H1 (cell line): ENCODE measurements at regions not wholly inside any gene's neighbourhood (a gene's known extent, or its start where the extent isn't known, plus 50 kb on each side); places are given as distances from the start of the nearest gene placed in this dataset.

Experiments
- CTCF ChIA-PET: fragments of 300-600 bp; sonication (Branson Sonifier 250); formaldehyde crosslinking; loops from one replicate; lab custom pipeline; 2021; ENCODE audit not compliant: partially characterized antibody; lab: Charles Lee
- POLR2A ChIA-PET: fragments of 300-600 bp; sonication (Branson Sonifier 250); formaldehyde crosslinking; loops from one replicate; lab custom pipeline; 2021; ENCODE audit warnings: inconsistent platforms; ENCODE audit not compliant: partially characterized antibody; lab: Charles Lee
- DNase-seq, 2 experiments: peaks; one replicate each; pipeline versions ENCODE4 v3.0.0 to v3.0.0-alpha.2; 2010 to 2022; ENCODE audit warnings: low spot score in 2 of 2, low read depth in 1 of 2, mixed read lengths in 1 of 2
- FAIRE-seq: peaks from 2 replicates; lab custom pipeline; 2011; peaks lifted over from hg19 to GRCh38; lab: Jason Lieb, UNC
- H2AFZ ChIP-seq: 2 replicates; pipeline ENCODE4 v1.8.1; 2012; ENCODE audit warnings: low read length, inconsistent platforms
- H2AK5ac ChIP-seq: 2 replicates; pipeline ENCODE4 v1.6.1; 2013; ENCODE audit warnings: low read depth, low read length
- H2BK120ac ChIP-seq: replicated peaks from 2 replicates; pipeline ENCODE3; 2013; ENCODE audit warnings: low read depth, low read length, inconsistent platforms
- H2BK12ac ChIP-seq: 2 replicates; pipeline ENCODE4 v1.6.1; 2013; ENCODE audit warnings: low read depth, low read length
- H2BK15ac ChIP-seq: 2 replicates; pipeline ENCODE4 v1.6.1; 2013; ENCODE audit warnings: low read length
- H2BK20ac ChIP-seq: 2 replicates; pipeline ENCODE4 v1.6.1; 2013; ENCODE audit warnings: low read length
- H2BK5ac ChIP-seq: 2 replicates; pipeline ENCODE4 v1.6.1; 2013; ENCODE audit warnings: low read depth, low read length
- H3K14ac ChIP-seq: 2 replicates; pipeline ENCODE4 v1.6.1; 2013; ENCODE audit warnings: inconsistent platforms; ENCODE audit not compliant: insufficient read length
- H3K18ac ChIP-seq: 2 replicates; pipeline ENCODE4 v1.6.1; 2013; ENCODE audit warnings: low read length; ENCODE audit errors: extremely low read depth
- H3K23ac ChIP-seq: 2 replicates; pipeline ENCODE4 v1.6.1; 2013; ENCODE audit warnings: inconsistent platforms; ENCODE audit not compliant: insufficient read length
- H3K23me2 ChIP-seq: 2 replicates; pipeline ENCODE4 v1.6.1; 2013; ENCODE audit warnings: low read depth, low read length
- H3K27ac ChIP-seq: 2 replicates; pipeline ENCODE4 v1.6.1; 2011; ENCODE audit warnings: low read depth, low read length, inconsistent platforms
- H3K27me3 ChIP-seq, 4 experiments: replicated peaks in 1 of 4; 1 replicate in 1 of 4; 2 replicates in 3 of 4; pipeline versions ENCODE4 v1.6.1 to v1.8.1; 2011 to 2013; ENCODE audit warnings: low read length in 3 of 4, mild to moderate bottlenecking in 3 of 4, inconsistent platforms in 2 of 4, mixed read lengths in 2 of 4, moderate library complexity in 1 of 4; ENCODE audit not compliant: control insufficient read depth in 3 of 4, insufficient read depth in 3 of 4; ENCODE audit errors: extremely low read depth in 1 of 4
- H3K36me3 ChIP-seq, 4 experiments: 2 replicates each; pipeline versions ENCODE4 v1.6.1 to v1.8.1; 2011 to 2013; ENCODE audit warnings: mild to moderate bottlenecking in 4 of 4, low read length in 3 of 4, moderate library complexity in 2 of 4, control low read depth in 1 of 4, inconsistent platforms in 1 of 4; ENCODE audit not compliant: insufficient read depth in 4 of 4, control insufficient read depth in 2 of 4
- H3K4ac ChIP-seq: replicated peaks from 2 replicates; pipeline ENCODE3; 2013; ENCODE audit warnings: low read length, low read depth, mixed read lengths, inconsistent platforms; ENCODE audit not compliant: insufficient read length
- H3K4me1 ChIP-seq, 4 experiments: replicated peaks in 1 of 4; 1 replicate in 1 of 4; 2 replicates in 3 of 4; pipeline versions ENCODE4 v1.6.1 to v1.8.1; 2011 to 2013; ENCODE audit warnings: low read length in 3 of 4, inconsistent platforms in 2 of 4, mixed read lengths in 1 of 4; ENCODE audit not compliant: insufficient read depth in 4 of 4, control insufficient read depth in 3 of 4
- H3K4me2 ChIP-seq, 2 experiments: 2 replicates each; pipeline versions ENCODE4 v1.6.1 to v1.8.1; 2011 to 2013; ENCODE audit warnings: low read depth in 2 of 2, low read length in 2 of 2, control low read depth in 1 of 2, inconsistent platforms in 1 of 2, mild to moderate bottlenecking in 1 of 2; ENCODE audit not compliant: insufficient read depth in 1 of 2
- H3K4me3 ChIP-seq, 4 experiments: fragments of 200-600, 300-600 bp in 1 of 4; sonication (generic), shearing (Covaris generic), sonication (Bioruptor Twin) in 1 of 4; 2 replicates each; pipeline versions ENCODE4 v1.5.1 to v1.8.1; 2011 to 2016; ENCODE audit warnings: low read length in 4 of 4, low read depth in 3 of 4, control low read depth in 2 of 4, inconsistent platforms in 2 of 4, mild to moderate bottlenecking in 2 of 4, mixed read lengths in 1 of 4, moderate library complexity in 1 of 4; ENCODE audit not compliant: insufficient read depth in 2 of 4; ENCODE audit errors: extremely low read depth in 1 of 4
- H3K56ac ChIP-seq: replicated peaks from 2 replicates; pipeline ENCODE3; 2013; ENCODE audit warnings: low read depth, mild to moderate bottlenecking, mixed read lengths, low read length, inconsistent platforms; ENCODE audit not compliant: insufficient read length
- H3K79me1 ChIP-seq: 2 replicates; pipeline ENCODE4 v1.6.1; 2013; ENCODE audit warnings: low read depth, low read length, control low read depth
- H3K79me2 ChIP-seq, 2 experiments: 2 replicates each; pipeline versions ENCODE4 v1.6.1 to v1.8.1; 2012 to 2013; ENCODE audit warnings: low read length in 2 of 2, mild to moderate bottlenecking in 2 of 2, inconsistent platforms in 1 of 2; ENCODE audit not compliant: insufficient read depth in 2 of 2, control insufficient read depth in 1 of 2
- H3K9ac ChIP-seq, 4 experiments: replicated peaks in 1 of 4; 1 replicate in 1 of 4; 2 replicates in 3 of 4; pipeline versions ENCODE4 v1.6.1 to v1.8.1; 2011 to 2013; ENCODE audit warnings: low read depth in 3 of 4, low read length in 3 of 4, control low read depth in 2 of 4, mild to moderate bottlenecking in 2 of 4, moderate library complexity in 2 of 4, inconsistent platforms in 1 of 4; ENCODE audit errors: extremely low read depth in 1 of 4
- H3K9me3 ChIP-seq, 2 experiments: 2 replicates each; pipeline versions ENCODE4 v1.6.1 to v1.8.1; 2012 to 2013; ENCODE audit warnings: mild to moderate bottlenecking in 2 of 2, moderate library complexity in 2 of 2, control low read depth in 1 of 2, inconsistent platforms in 1 of 2, low read depth in 1 of 2, low read length in 1 of 2, mixed read lengths in 1 of 2; ENCODE audit not compliant: insufficient read depth in 2 of 2
- H4K20me1 ChIP-seq, 2 experiments: replicated peaks in 1 of 2; 2 replicates each; pipeline versions ENCODE3 to v1.8.1; 2011 to 2013; ENCODE audit warnings: inconsistent platforms in 2 of 2, low read length in 2 of 2, mild to moderate bottlenecking in 1 of 2; ENCODE audit not compliant: insufficient read depth in 2 of 2, control insufficient read depth in 1 of 2
- H4K5ac ChIP-seq: 2 replicates; pipeline ENCODE4 v1.6.1; 2013; ENCODE audit warnings: low read length, low read depth, mixed read lengths, inconsistent platforms; ENCODE audit not compliant: insufficient read length
- H4K8ac ChIP-seq: 2 replicates; pipeline ENCODE4 v1.8.0; 2013; ENCODE audit warnings: mild to moderate bottlenecking, moderate library complexity, low read length, inconsistent platforms; ENCODE audit not compliant: insufficient read depth; ENCODE audit errors: extremely low read depth
- H4K91ac ChIP-seq: replicated peaks from 2 replicates; pipeline ENCODE3; 2013; ENCODE audit warnings: low read length, mixed read lengths, inconsistent platforms; ENCODE audit not compliant: insufficient read length
- ATF3 ChIP-seq: IDR thresholded peaks from 2 replicates; pipeline ENCODE4 v1.6.1; 2011; ENCODE audit warnings: low read depth, mild to moderate bottlenecking, low read length; ENCODE audit not compliant: insufficient read depth
- CHD2 ChIP-seq: IDR thresholded peaks from 2 replicates; pipeline ENCODE4 v1.6.1; 2012; ENCODE audit warnings: low read length, improper control_type of control experiment
- EGR1 ChIP-seq: IDR thresholded peaks from 2 replicates; pipeline ENCODE4 v1.6.1; 2011; ENCODE audit warnings: low read depth, low read length, borderline replicate concordance
- POU5F1 ChIP-seq: IDR thresholded peaks from 2 replicates; pipeline ENCODE4 v1.6.1; 2011; ENCODE audit warnings: low read depth, mild to moderate bottlenecking, low read length, moderate library complexity
- WGBS, 2 experiments: shearing (Covaris generic) in 1 of 2; methylation state at CpG; one replicate each; pipeline versions ENCODE4 v1.1.6 to v1.1.7; 2013 to 2015; ENCODE audit warnings: low lambda C conversion rate in 2 of 2, mixed read lengths in 2 of 2, inconsistent platforms in 1 of 2, low coverage in 1 of 2, missing lambda C conversion rate in 1 of 2; ENCODE audit not compliant: insufficient replicate concordance in 2 of 2, insufficient coverage in 1 of 2, insufficient read length in 1 of 2; ENCODE audit errors: extremely low coverage in 1 of 2, missing lambda C conversion rate in 1 of 2; 5-methylcytosine and 5-hydroxymethylcytosine counted together

GRCh38 chr20:1835186-1836035, 59.8 kb upstream of the SIRPA start:
- H3K27ac ChIP-seq, result no peak overlapping the region
- H3K23me2 ChIP-seq, result no peaks in the 10 kb centered on the region
- H3K9me3 ChIP-seq, result no peaks in the 10 kb centered on the region
- no peak overlapping the region for H3K4me3 ChIP-seq
- no peak overlapping the region for H2AFZ ChIP-seq
- no peaks in the 10 kb centered on the region; a peak in 1 of 7 replicates for H3K27me3 ChIP-seq
- no peaks in the 10 kb centered on the region for H3K79me2 ChIP-seq
- no peak overlapping the region for H3K4ac ChIP-seq
- peaks cover 0 to 2% of the 10 kb centered on the region in 2 experiments for H4K20me1 ChIP-seq
- H3K9ac ChIP-seq, result no peak overlapping the region
- no peak overlapping the region for H3K23ac ChIP-seq
- DNase-seq (no peak), FAIRE-seq (no peak)
- no peak overlapping the region for H4K91ac ChIP-seq
- H2BK20ac ChIP-seq, result no peak overlapping the region
- H3K4me1 ChIP-seq, result peaks cover 0 to 9% (median 2%) of the 10 kb centered on the region in 4 experiments; a peak in 4 of 7 replicates
- WGBS, 2 experiments, result 94% methylated on average over 15 of the region's 16 CpGs; no CpG with 5 or more reads in 1 of the 2 experiments
- POLR2A ChIA-PET, result no interaction called here
- CTCF ChIA-PET, result interaction anchor here (0.7 to 1.5 kb wide), 6 partner anchors 11 to 173 kb away, joined by 3 to 5 read pairs (median 4); no protein-coding TSS in a partner anchor
- no peak overlapping the region for H2BK12ac ChIP-seq
- H4K5ac ChIP-seq, result no peak overlapping the region
- no peak overlapping the region for H2AK5ac ChIP-seq
- no peaks in the 10 kb centered on the region for H3K36me3 ChIP-seq
- H3K4me2 ChIP-seq, result no peak overlapping the region
- no peaks in the 10 kb centered on the region for H3K79me1 ChIP-seq
- H4K8ac ChIP-seq, result no peak overlapping the region
- no peak overlapping the region for H3K14ac ChIP-seq
- no peak overlapping the region for H2BK120ac ChIP-seq
- H2BK15ac ChIP-seq, result peak overlapping the region; percentile 89; the same call in 1 of the 2 replicates
- no peak overlapping the region for H3K56ac ChIP-seq
- no peak overlapping the region for H2BK5ac ChIP-seq
- no peak overlapping the region for H3K18ac ChIP-seq
- no peak for TF ChIP-seq EGR1
- no peak for TF ChIP-seq CHD2
- TF ChIP-seq ATF3, result no peak
- TF ChIP-seq POU5F1, result no peak
